ENCODE measurements at regions not wholly inside any gene's neighbourhood (a gene's known extent, or its start where the extent isn't known, plus 50 kb on each side); places are given as distances from the start of the nearest gene placed in this dataset.

GRCh38 chr4:26161030-26161824 lies 159.6 kb upstream of the RBPJ start:
- peak in 1 of 2 donors; percentile 44 for ATAC-seq
- Histone ChIP-seq H3K27me3 (ENCODE audit: low read depth) (no peaks in the 10 kb centered on the region), H3K27ac (no peak overlapping the region), H3K36me3 (no peaks in the 10 kb centered on the region), H3K9me3 (peaks cover 3% of the 10 kb centered on the region), H3K4me1 (no peaks in the 10 kb centered on the region), H3K4me3 (no peak overlapping the region)
- TF ChIP-seq CTCF (IDR thresholded peaks at IDR 0.05): no peak
- no peak for DNase-seq
- intact Hi-C loops (cut with DNase I): no loop called here

DNA sequence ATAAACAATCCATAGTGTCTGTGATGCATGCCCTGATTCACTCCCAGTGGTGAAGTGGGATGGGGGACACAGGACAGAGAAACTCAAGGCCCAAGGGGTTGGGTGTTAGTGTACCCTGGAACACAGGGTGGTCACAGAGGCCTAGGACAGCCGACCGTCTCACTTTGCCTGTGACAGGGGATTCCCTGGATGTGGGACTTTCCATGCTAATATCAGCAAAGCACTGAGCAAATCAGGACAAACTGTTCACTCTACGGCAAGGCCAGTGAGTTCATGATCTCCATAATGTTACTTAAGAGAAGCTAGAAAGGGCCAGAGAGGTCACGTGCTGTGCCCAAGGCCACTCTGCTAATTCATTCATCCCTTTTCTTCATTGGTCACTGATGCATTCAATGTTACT lies 158.7 kb upstream of the RBPJ start:
- ATAC-seq: no peak
- H3K27ac ChIP-seq: no peak overlapping the region
- peaks cover 3% of the 10 kb centered on the region for H3K9me3 ChIP-seq
- TF ChIP-seq CTCF (IDR thresholded peaks at IDR 0.05): no peak
- H3K27me3 ChIP-seq (ENCODE audit: low read depth): no peaks in the 10 kb centered on the region
- no peak for DNase-seq
- intact Hi-C loops (cut with DNase I): no loop called here
- H3K36me3 ChIP-seq: no peaks in the 10 kb centered on the region
- no peak overlapping the region for H3K4me3 ChIP-seq
- no peaks in the 10 kb centered on the region for H3K4me1 ChIP-seq

DNA sequence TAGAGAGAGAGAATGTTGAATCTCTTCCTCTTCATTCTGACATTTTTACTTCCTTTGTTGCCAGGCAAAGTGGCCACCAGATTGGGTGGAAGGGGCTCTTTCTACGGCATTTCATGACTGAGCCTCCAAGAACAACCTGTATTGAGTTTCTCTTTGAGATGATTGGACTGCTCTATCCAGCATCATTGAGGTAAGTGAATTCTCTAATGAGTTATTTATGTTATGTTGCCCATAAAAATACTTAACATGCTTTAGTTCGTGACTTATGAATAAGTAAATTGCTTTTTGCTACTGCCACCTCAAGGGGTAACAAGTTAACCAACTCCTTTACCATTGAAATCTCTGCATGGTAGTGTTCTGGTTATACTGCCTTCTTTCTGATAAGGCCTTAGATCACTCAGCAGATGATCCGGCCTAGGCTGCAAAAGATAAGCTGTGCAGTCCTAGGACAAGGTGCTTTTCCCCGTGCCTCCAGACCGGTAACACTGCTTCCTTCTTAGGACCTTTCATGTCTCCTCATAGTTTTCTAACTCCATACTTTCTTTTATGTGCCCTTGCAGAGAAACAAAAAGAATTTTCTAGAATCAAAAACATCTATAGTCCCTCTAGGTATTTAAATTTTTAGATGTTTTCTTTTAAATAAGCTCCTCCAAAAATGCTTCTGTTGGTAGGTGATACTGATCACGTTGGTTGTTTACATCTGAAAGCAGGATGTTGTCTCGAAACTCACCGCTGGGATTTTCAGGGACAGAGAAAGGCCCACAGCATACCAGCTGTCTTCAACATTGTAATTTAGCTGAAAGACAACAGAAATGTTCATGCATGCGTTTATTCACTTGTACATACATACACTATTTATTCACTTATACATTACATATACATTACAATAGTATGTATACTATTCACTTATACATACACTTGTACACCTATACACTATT lies 157.1 kb upstream of the RBPJ start:
- Histone ChIP-seq H3K4me3 (no peak overlapping the region), H3K36me3 (no peaks in the 10 kb centered on the region), H3K27ac (no peak overlapping the region), H3K4me1 (no peaks in the 10 kb centered on the region), H3K27me3 (ENCODE audit: low read depth) (no peaks in the 10 kb centered on the region), H3K9me3 (no peaks in the 10 kb centered on the region)
- intact Hi-C loops (cut with DNase I): no loop called here
- no peak for TF ChIP-seq CTCF (IDR thresholded peaks at IDR 0.05)
- DNase-seq (no peak), ATAC-seq (no peak)

GRCh38 chr4:26171501-26171900 lies 149.3 kb upstream of the RBPJ start:
- H3K9me3 ChIP-seq: no peaks in the 10 kb centered on the region
- no peaks in the 10 kb centered on the region for H3K27me3 ChIP-seq (ENCODE audit: low read depth)
- no peak overlapping the region for H3K4me3 ChIP-seq
- no peaks in the 10 kb centered on the region for H3K36me3 ChIP-seq
- no peak for ATAC-seq
- TF ChIP-seq CTCF (IDR thresholded peaks at IDR 0.05): no peak
- no peaks in the 10 kb centered on the region for H3K4me1 ChIP-seq
- intact Hi-C loops (cut with DNase I): no loop called here
- no peak for DNase-seq
- no peak overlapping the region for H3K27ac ChIP-seq

DNA sequence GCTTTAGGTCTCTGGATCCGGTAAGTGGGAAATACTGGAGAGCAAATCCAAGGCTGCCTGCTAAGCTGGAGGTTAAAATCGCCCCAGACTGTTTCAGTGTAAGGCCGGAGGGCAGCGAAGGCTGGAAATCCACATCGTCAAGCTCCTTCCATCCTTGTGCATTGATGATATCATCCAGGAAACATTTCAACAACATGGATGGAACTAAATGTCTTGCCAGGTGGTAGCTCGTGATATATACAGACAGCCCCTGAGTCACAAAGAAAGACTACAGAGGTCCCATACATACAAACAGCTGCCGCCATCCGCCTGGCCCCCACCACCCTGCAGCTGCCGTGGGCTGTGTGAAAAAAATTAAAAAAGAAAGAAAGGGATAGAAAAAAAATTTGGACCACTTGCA lies 148.9 kb upstream of the RBPJ start:
- DNase-seq: no peak
- TF ChIP-seq CTCF (IDR thresholded peaks at IDR 0.05): no peak
- Histone ChIP-seq H3K4me3 (no peak overlapping the region), H3K36me3 (no peaks in the 10 kb centered on the region), H3K4me1 (no peaks in the 10 kb centered on the region), H3K27me3 (ENCODE audit: low read depth) (no peaks in the 10 kb centered on the region), H3K27ac (no peak overlapping the region), H3K9me3 (no peaks in the 10 kb centered on the region)
- ATAC-seq: no peak
- intact Hi-C loops (cut with DNase I): no loop called here

Data from lower lobe of right lung (tissue), 2 donors.